HEK293T (cell line): ENCODE measurements at regions not wholly inside any gene's neighbourhood (a gene's known extent, or its start where the extent isn't known, plus 50 kb on each side); places are given as distances from the start of the nearest gene placed in this dataset.

Source experiments
- CTCF ChIA-PET: fragments of 350-600 bp; formaldehyde crosslinking; extraction: SDS; loops from one replicate; lab custom pipeline; 2021; ENCODE audit warnings: antibody characterized with exemption, inconsistent platforms; lab: Yijun Ruan, JAX
- POLR2A ChIA-PET: fragments of 350-600 bp; formaldehyde crosslinking; extraction: SDS; loops from one replicate; lab custom pipeline; 2020; ENCODE audit warnings: antibody characterized with exemption, inconsistent platforms; lab: Yijun Ruan, JAX
- DNase-seq: peaks from one replicate; pipeline ENCODE4 v3.0.0; 2012; ENCODE audit warnings: mixed read lengths; ENCODE audit errors: extremely low spot score
- ARNT ChIP-seq: fragments of 450-650 bp; IDR thresholded peaks from 2 replicates; pipeline ENCODE4 v1.6.1; 2017; ENCODE audit warnings: mild to moderate bottlenecking
- BHLHE40 ChIP-seq: fragments of 450-650 bp; IDR thresholded peaks from 2 replicates; pipeline ENCODE4 v1.6.1; 2016; ENCODE audit warnings: mild to moderate bottlenecking, moderate library complexity, borderline replicate concordance
- CTBP1 ChIP-seq: fragments of 450-650 bp; IDR thresholded peaks from 2 replicates; pipeline ENCODE4 v1.6.1; 2016; ENCODE audit warnings: borderline replicate concordance
- ELF4 ChIP-seq: fragments of 450-650 bp; IDR thresholded peaks from 2 replicates; pipeline ENCODE4 v1.6.1; 2017; ENCODE audit warnings: antibody characterized with exemption
- FOXA1 ChIP-seq: fragments of 450-650 bp; IDR thresholded peaks from 2 replicates; pipeline ENCODE4 v1.6.1; 2016; ENCODE audit warnings: mild to moderate bottlenecking
- FOXK2 ChIP-seq: fragments of 450-650 bp; IDR thresholded peaks from 2 replicates; pipeline ENCODE4 v1.6.1; 2016; ENCODE audit warnings: mild to moderate bottlenecking
- FOXM1 ChIP-seq: fragments of 450-650 bp; IDR thresholded peaks from 2 replicates; pipeline ENCODE4 v1.6.1; 2017; ENCODE audit warnings: mild to moderate bottlenecking, borderline replicate concordance
- HDGF ChIP-seq: fragments of 450-650 bp; IDR thresholded peaks from 2 replicates; pipeline ENCODE4 v1.6.1; 2017; ENCODE audit warnings: antibody characterized with exemption, borderline replicate concordance
- L3MBTL2 ChIP-seq: fragments of 450-650 bp; conservative IDR thresholded peaks from 2 replicates; pipeline ENCODE4 v1.6.1; 2016; ENCODE audit warnings: mild to moderate bottlenecking
- LEF1 ChIP-seq: fragments of 450-650 bp; IDR thresholded peaks from 2 replicates; pipeline ENCODE4 v1.6.1; 2017; ENCODE audit warnings: mild to moderate bottlenecking, borderline replicate concordance
- NFRKB ChIP-seq: fragments of 450-650 bp; IDR thresholded peaks from 2 replicates; pipeline ENCODE4 v1.6.1; 2016; ENCODE audit warnings: mild to moderate bottlenecking, moderate library complexity
- SP1 ChIP-seq: fragments of 450-650 bp; IDR thresholded peaks from 2 replicates; pipeline ENCODE4 v1.6.1; 2017
- SUZ12 ChIP-seq: fragments of 450-650 bp; IDR thresholded peaks from 2 replicates; pipeline ENCODE4 v1.6.1; 2016; ENCODE audit warnings: mild to moderate bottlenecking
- TARDBP ChIP-seq: fragments of 450-650 bp; IDR thresholded peaks from 2 replicates; pipeline ENCODE4 v1.6.1; 2016
- ZNF384 ChIP-seq: fragments of 450-650 bp; IDR thresholded peaks from 2 replicates; pipeline ENCODE4 v1.6.1; 2016
- TF ChIP-seq, protein P1 (sequence below): fragments of 450-650 bp; IDR thresholded peaks from 2 replicates; pipeline ENCODE4 v1.6.1; 2016

- POLR2A ChIA-PET: no interaction called here
- DNase-seq: no peak
- TF ChIP-seq BHLHE40 (no peak), HDGF (no peak), ARNT (no peak), TARDBP (no peak), L3MBTL2 (no peak), CTBP1 (no peak), FOXK2 (no peak), ELF4 (no peak), FOXA1 (no peak), NFRKB (no peak), SP1 (no peak), SUZ12 (no peak), LEF1 (no peak)
- TF ChIP-seq, protein P1, sequence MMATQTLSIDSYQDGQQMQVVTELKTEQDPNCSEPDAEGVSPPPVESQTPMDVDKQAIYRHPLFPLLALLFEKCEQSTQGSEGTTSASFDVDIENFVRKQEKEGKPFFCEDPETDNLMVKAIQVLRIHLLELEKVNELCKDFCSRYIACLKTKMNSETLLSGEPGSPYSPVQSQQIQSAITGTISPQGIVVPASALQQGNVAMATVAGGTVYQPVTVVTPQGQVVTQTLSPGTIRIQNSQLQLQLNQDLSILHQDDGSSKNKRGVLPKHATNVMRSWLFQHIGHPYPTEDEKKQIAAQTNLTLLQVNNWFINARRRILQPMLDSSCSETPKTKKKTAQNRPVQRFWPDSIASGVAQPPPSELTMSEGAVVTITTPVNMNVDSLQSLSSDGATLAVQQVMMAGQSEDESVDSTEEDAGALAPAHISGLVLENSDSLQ: no peak
- CTCF ChIA-PET: no interaction called here
Observed at GRCh38 chr20:11654766-11655165, 262.9 kb upstream of the BTBD3 start.

DNA sequence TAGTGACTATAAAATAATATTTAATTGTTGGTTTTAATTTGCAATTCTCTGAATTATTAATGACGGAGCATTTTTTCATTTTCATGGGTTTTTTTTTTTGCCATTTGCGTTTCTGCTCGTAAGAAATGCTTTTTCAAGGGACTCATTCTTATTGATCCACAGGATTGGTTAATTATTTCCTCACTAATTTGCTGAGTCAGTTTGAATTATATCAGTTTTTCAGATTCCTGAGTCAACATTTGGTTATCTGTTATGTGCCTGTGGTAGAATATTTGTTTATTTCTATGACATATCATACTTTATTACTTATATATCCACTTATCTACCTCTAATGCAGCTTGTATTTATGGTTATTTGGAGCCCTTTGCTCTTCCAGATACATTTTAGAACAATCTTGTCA, 257.0 kb upstream of the BTBD3 start:
- ChIA-PET POLR2A (no interaction called here), CTCF (no interaction called here)
- no peak for DNase-seq
- TF ChIP-seq HDGF (no peak), FOXA1 (no peak), SUZ12 (no peak), LEF1 (no peak), CTBP1 (no peak), ARNT (no peak), NFRKB (no peak), ZNF384 (no peak), FOXK2 (no peak), FOXM1 (no peak), SP1 (no peak)
- TF ChIP-seq, protein P1: no peak

GRCh38 chr20:11671015-11671511, 246.6 kb upstream of the BTBD3 start:
- no peak for DNase-seq
- ChIA-PET CTCF (no interaction called here), POLR2A (no interaction called here)
- TF ChIP-seq L3MBTL2 (no peak), ELF4 (no peak), SUZ12 (no peak), ZNF384 (no peak), FOXM1 (no peak), HDGF (no peak)
- TF ChIP-seq, protein P1: no peak

DNA sequence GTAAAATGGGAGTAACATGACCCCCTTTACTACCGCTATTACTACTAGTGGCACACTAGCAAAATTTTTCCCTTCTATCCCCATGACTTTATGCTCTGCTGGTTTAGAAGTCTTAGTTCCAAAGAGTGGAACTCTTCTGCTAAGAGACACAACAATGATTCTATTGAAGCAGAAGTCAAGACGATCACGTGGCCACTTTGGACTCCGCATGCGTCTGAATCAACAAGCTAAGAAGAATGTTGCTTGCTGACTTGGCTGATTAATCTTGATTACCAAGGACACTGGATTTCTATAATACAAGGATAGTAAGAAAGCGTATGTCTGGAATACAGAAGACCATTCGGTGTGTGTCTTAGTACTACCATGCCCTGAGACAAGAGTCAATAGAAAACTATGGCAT, 244.7 kb upstream of the BTBD3 start:
- CTCF ChIA-PET: no interaction called here
- TF ChIP-seq L3MBTL2 (no peak), BHLHE40 (no peak), ELF4 (no peak), LEF1 (no peak), ZNF384 (no peak), TARDBP (no peak), CTBP1 (no peak), FOXM1 (no peak), HDGF (no peak), FOXA1 (no peak), NFRKB (no peak), SUZ12 (no peak)
- TF ChIP-seq, protein P1: no peak
- POLR2A ChIA-PET: no interaction called here
- no peak for DNase-seq

- ChIA-PET POLR2A (no interaction called here), CTCF (interaction anchor here (0.6 to 1.0 kb wide), 2 partner anchors 37 to 369 kb away, joined by 3 read pairs; no protein-coding TSS in a partner anchor)
- DNase-seq: no peak
- TF ChIP-seq L3MBTL2: no peak
- no peak for TF ChIP-seq SUZ12
- TF ChIP-seq NFRKB: no peak
- TF ChIP-seq SP1: no peak
- TF ChIP-seq BHLHE40: no peak
- TF ChIP-seq, protein P1: no peak
- TF ChIP-seq LEF1: no peak
- TF ChIP-seq FOXK2: no peak
- TF ChIP-seq ELF4: no peak
- TF ChIP-seq CTBP1: no peak
- TF ChIP-seq FOXA1: no peak
- no peak for TF ChIP-seq FOXM1
- no peak for TF ChIP-seq ZNF384
- no peak for TF ChIP-seq ARNT
- no peak for TF ChIP-seq HDGF
- no peak for TF ChIP-seq TARDBP
Observed at GRCh38 chr20:11675920-11676629, 241.6 kb upstream of the BTBD3 start.
